CD4-positive, alpha-beta T cell (primary cell): ENCODE measurements at regions not wholly inside any gene's neighbourhood (a gene's known extent, or its start where the extent isn't known, plus 50 kb on each side); places are given as distances from the start of the nearest gene placed in this dataset.

Experiments
- ATAC-seq: fragments of 200-7000 bp; cut with Tn5 transposase; one replicate; pipeline ENCODE4 v1.10.0; 2022; ENCODE audit warnings: mild to moderate bottlenecking; ENCODE audit not compliant: poor library complexity
- CTCF ChIA-PET: fragments of 350-600 bp; sonication (Branson Sonifier 250); formaldehyde crosslinking; loops from one replicate; lab custom pipeline; 2021; ENCODE audit warnings: antibody characterized with exemption, inconsistent platforms; lab: Charles Lee
- POLR2A ChIA-PET: fragments of 350-600 bp; sonication (Branson Sonifier 250); formaldehyde crosslinking; loops from one replicate; lab custom pipeline; 2021; ENCODE audit warnings: antibody characterized with exemption, inconsistent platforms; lab: Charles Lee
- DNase-seq, 14 experiments: peaks; one replicate each; pipeline ENCODE4 v3.0.0-alpha.2; 2013 to 2020; ENCODE audit warnings: mixed read lengths in 2 of 14
- H3K27ac ChIP-seq, 2 donors: one replicate each; pipeline versions ENCODE4 v1.5.1 to v1.7.0; 2013; ENCODE audit warnings: low read length in 2 of 2, low read depth in 1 of 2, mild to moderate bottlenecking in 1 of 2
- H3K27me3 ChIP-seq, 2 experiments: 1 replicate in 1 of 2; 2 replicates in 1 of 2; pipeline versions ENCODE4 v1.6.1 to v1.7.0; 2013; ENCODE audit warnings: low read length in 2 of 2, control low read depth in 1 of 2, mild to moderate bottlenecking in 1 of 2, moderate library complexity in 1 of 2; ENCODE audit not compliant: insufficient read depth in 2 of 2, control insufficient read depth in 1 of 2
- H3K36me3 ChIP-seq: one replicate; pipeline ENCODE4 v1.6.1; 2013; ENCODE audit warnings: low read length, control low read depth; ENCODE audit not compliant: insufficient read depth
- H3K4me1 ChIP-seq: one replicate; pipeline ENCODE4 v1.6.1; 2013; ENCODE audit warnings: low read length, control low read depth; ENCODE audit not compliant: insufficient read depth
- H3K4me3 ChIP-seq: one replicate; pipeline ENCODE4 v1.5.1; 2013; ENCODE audit warnings: mild to moderate bottlenecking, low read length, moderate library complexity
- H3K9me3 ChIP-seq, 2 experiments: 1 replicate in 1 of 2; 2 replicates in 1 of 2; pipeline versions ENCODE4 v1.6.1 to v1.7.0; 2013; ENCODE audit warnings: low read length in 2 of 2, mild to moderate bottlenecking in 2 of 2, control low read depth in 1 of 2, moderate library complexity in 1 of 2; ENCODE audit not compliant: control insufficient read depth in 1 of 2, insufficient read depth in 1 of 2
- H3K27ac Mint-ChIP-seq: one replicate; pipeline ENCODE4 v1.8.0; 2020; ENCODE audit warnings: mixed read lengths
- H3K27me3 Mint-ChIP-seq: one replicate; pipeline ENCODE4 v1.8.0; 2021; ENCODE audit warnings: mixed read lengths
- H3K36me3 Mint-ChIP-seq: one replicate; pipeline ENCODE4 v1.8.0; 2021; ENCODE audit warnings: low read depth, mixed read lengths
- H3K4me1 Mint-ChIP-seq: one replicate; pipeline ENCODE4 v1.8.0; 2021; ENCODE audit warnings: low read depth, mixed read lengths
- H3K4me3 Mint-ChIP-seq: one replicate; pipeline ENCODE4 v1.8.0; 2020; ENCODE audit warnings: mild to moderate bottlenecking, mixed read lengths
- H3K9me3 Mint-ChIP-seq: one replicate; pipeline ENCODE4 v1.8.0; 2020; ENCODE audit warnings: mixed read lengths
- intact Hi-C, 2 experiments: fragments of 100-400 bp; cut with DNase I in 1 of 2; cut with micrococcal nuclease in 1 of 2; formaldehyde crosslinking; loops; one replicate each; pipeline versions ENCODE4 v1.15.1 to v1.9.0; 2023 to 2025; cut with DNase I, micrococcal nuclease
- TF ChIP-seq, protein P1 (sequence below): fragments of 200-600 bp; IDR thresholded peaks from one replicate; pipeline ENCODE4 v1.8.0; 2022; ENCODE audit warnings: antibody characterized with exemption, mild to moderate bottlenecking

- peaks cover 6% of the 10 kb centered on the region for H3K9me3 Mint-ChIP-seq
- no peak overlapping the region for H3K4me3 Mint-ChIP-seq
- Histone ChIP-seq H3K36me3 (no peaks in the 10 kb centered on the region), H3K27me3 (peaks cover 4 to 7% of the 10 kb centered on the region in 2 experiments), H3K4me3 (no peak overlapping the region), H3K4me1 (no peaks in the 10 kb centered on the region), H3K9me3 (no peaks in the 10 kb centered on the region), H3K27ac (no peak overlapping the region)
- no peaks in the 10 kb centered on the region for H3K4me1 Mint-ChIP-seq
- POLR2A ChIA-PET = no interaction called here
- peaks cover 17% of the 10 kb centered on the region for H3K27me3 Mint-ChIP-seq
- DNase-seq (no peak), ATAC-seq (no peak)
- intact Hi-C loops = no loop called here
- TF ChIP-seq, protein P1, sequence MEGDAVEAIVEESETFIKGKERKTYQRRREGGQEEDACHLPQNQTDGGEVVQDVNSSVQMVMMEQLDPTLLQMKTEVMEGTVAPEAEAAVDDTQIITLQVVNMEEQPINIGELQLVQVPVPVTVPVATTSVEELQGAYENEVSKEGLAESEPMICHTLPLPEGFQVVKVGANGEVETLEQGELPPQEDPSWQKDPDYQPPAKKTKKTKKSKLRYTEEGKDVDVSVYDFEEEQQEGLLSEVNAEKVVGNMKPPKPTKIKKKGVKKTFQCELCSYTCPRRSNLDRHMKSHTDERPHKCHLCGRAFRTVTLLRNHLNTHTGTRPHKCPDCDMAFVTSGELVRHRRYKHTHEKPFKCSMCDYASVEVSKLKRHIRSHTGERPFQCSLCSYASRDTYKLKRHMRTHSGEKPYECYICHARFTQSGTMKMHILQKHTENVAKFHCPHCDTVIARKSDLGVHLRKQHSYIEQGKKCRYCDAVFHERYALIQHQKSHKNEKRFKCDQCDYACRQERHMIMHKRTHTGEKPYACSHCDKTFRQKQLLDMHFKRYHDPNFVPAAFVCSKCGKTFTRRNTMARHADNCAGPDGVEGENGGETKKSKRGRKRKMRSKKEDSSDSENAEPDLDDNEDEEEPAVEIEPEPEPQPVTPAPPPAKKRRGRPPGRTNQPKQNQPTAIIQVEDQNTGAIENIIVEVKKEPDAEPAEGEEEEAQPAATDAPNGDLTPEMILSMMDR = no peak
- H3K27ac Mint-ChIP-seq = no peak overlapping the region
- no peaks in the 10 kb centered on the region for H3K36me3 Mint-ChIP-seq
- CTCF ChIA-PET = no interaction called here
Observed at GRCh38 chr18:22552254-22552653, 134.5 kb upstream of the CTAGE1 start.

DNA sequence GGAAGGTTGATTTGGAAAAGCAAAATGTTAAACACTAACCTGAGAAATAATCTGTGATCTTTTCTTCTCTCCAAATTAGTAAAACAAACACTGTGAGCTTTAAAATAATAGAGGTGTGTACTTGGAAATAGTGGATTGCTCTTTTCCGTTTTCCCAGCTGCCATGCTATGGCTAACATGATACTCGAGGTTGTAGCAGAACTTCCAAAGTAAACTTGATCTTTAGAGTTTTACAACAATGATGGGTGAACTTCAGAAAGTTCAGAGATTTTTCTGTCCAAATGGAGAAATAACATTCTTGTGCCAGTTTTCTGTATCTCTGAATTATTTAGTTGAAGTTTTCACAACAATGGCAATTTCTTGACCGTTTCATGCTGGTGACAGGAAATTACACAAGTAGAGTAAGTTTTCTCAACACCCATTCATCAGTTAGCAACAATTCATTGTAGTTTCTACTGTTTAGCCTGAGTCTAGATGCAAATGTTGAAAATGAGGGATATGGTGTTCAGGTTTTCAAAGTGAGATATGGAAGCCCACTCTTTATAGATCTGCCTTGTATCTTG lies 135.3 kb upstream of the CTAGE1 start:
- Histone ChIP-seq H3K4me3 (no peak overlapping the region), H3K9me3 (no peaks in the 10 kb centered on the region), H3K27ac (no peak overlapping the region), H3K36me3 (no peaks in the 10 kb centered on the region), H3K27me3 (peaks cover 7 to 8% of the 10 kb centered on the region in 2 experiments), H3K4me1 (no peaks in the 10 kb centered on the region)
- intact Hi-C loops = no loop called here
- ATAC-seq (no peak), DNase-seq (no peak)
- TF ChIP-seq, protein P1 = no peak
- H3K9me3 Mint-ChIP-seq = peaks cover 6% of the 10 kb centered on the region
- ChIA-PET CTCF (no interaction called here), POLR2A (no interaction called here)
- peaks cover 24% of the 10 kb centered on the region for H3K27me3 Mint-ChIP-seq
- H3K27ac Mint-ChIP-seq = no peak overlapping the region
- H3K4me1 Mint-ChIP-seq = no peaks in the 10 kb centered on the region
- no peak overlapping the region for H3K4me3 Mint-ChIP-seq
- no peaks in the 10 kb centered on the region for H3K36me3 Mint-ChIP-seq

GRCh38 chr18:22556222-22557167 lies 138.8 kb upstream of the CTAGE1 start:
- intact Hi-C loops = no loop called here
- CTCF ChIA-PET = no interaction called here

More at GRCh38 chr18:22556222-22557167, 138.8 kb upstream of the CTAGE1 start:
- Histone ChIP-seq H3K27ac (no peak overlapping the region), H3K9me3 (peaks cover 0 to 14% of the 10 kb centered on the region in 2 experiments), H3K36me3 (no peaks in the 10 kb centered on the region), H3K4me1 (peaks cover 2% of the 10 kb centered on the region), H3K27me3 (peaks cover 17 to 37% of the 10 kb centered on the region in 2 experiments), H3K4me3 (no peak overlapping the region)
- Mint-ChIP-seq H3K4me1 (peaks cover 4% of the 10 kb centered on the region), H3K36me3 (no peaks in the 10 kb centered on the region), H3K27ac (no peak overlapping the region), H3K27me3 (peaks cover 45% of the 10 kb centered on the region), H3K9me3 (peaks cover 6% of the 10 kb centered on the region), H3K4me3 (no peak overlapping the region)
- TF ChIP-seq, protein P1 = no peak
- no peak for ATAC-seq
- no peak for DNase-seq
- POLR2A ChIA-PET = no interaction called here
